ENCODE measurements at regions not wholly inside any gene's neighbourhood (a gene's known extent, or its start where the extent isn't known, plus 50 kb on each side); places are given as distances from the start of the nearest gene placed in this dataset.
A peak's percentile ranks its signal among the peaks of the same experiment; 100 is the strongest.
"Not testable (repeated sequence)": the region's sequence is repeated elsewhere in the genome, so short reads cannot be mapped to it uniquely, and the experiment has no call there.

- Mint-ChIP-seq H3K36me3 (peaks cover 0 to 8% of the 10 kb centered on the region in 2 donors), H3K27me3 (peaks cover 20 to 41% (median 29%) of the 10 kb centered on the region in 3 donors), H3K27ac (no peak overlapping the region), H3K4me1 (no peaks in the 10 kb centered on the region), H3K9me3 (peaks cover 0 to 8% (median 2%) of the 10 kb centered on the region in 7 donors), H3K4me3 (no peak overlapping the region)
- DNase-seq (no peak), ATAC-seq (ENCODE audit: low read depth in 2 of 2) (no peak)
Measured at GRCh38 chr17:62322313-62322712, 58.0 kb upstream of the EFCAB3 start.

DNA sequence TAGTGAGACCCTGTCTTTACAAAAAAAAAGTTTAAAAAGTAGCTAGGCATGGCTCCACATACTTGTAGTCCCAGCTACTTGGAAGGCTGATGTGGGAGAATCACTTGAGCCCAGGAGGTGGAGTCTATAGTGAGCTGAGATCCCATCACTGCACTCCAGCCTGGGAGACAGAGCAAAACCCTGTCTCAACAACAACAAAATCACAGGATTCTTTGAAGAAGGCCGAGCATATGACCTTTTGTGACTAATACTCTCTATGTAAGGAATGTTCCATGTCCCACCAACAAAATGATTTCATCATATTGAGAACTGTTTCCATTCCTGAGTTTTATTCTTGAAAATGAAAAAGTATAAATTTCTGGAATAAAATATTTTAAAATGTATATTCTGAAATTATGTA, 58.9 kb upstream of the EFCAB3 start:
- DNase-seq (no peak), ATAC-seq (ENCODE audit: low read depth in 2 of 2) (no peak)
- peaks cover 0 to 8% (median 2%) of the 10 kb centered on the region in 7 donors for H3K9me3 Mint-ChIP-seq
- no peaks in the 10 kb centered on the region for H3K4me1 Mint-ChIP-seq
- no peak overlapping the region for H3K4me3 Mint-ChIP-seq
- H3K36me3 Mint-ChIP-seq, result peaks cover 0 to 8% of the 10 kb centered on the region in 2 donors
- H3K27ac Mint-ChIP-seq, result no peak overlapping the region
- H3K27me3 Mint-ChIP-seq, result peaks cover 25 to 45% (median 34%) of the 10 kb centered on the region in 3 donors

- no peak for DNase-seq
- ATAC-seq (ENCODE audit: low read depth in 2 of 2), result no peak
- H3K9me3 Mint-ChIP-seq, result peaks cover 0 to 8% (median 0%) of the 10 kb centered on the region in 7 donors
- H3K27me3 Mint-ChIP-seq, result peaks cover 36 to 56% (median 50%) of the 10 kb centered on the region in 3 donors
- H3K4me1 Mint-ChIP-seq, result no peaks in the 10 kb centered on the region
- H3K36me3 Mint-ChIP-seq, result peaks cover 0 to 8% of the 10 kb centered on the region in 2 donors
- no peak overlapping the region for H3K27ac Mint-ChIP-seq
- H3K4me3 Mint-ChIP-seq, result no peak overlapping the region
Measured at GRCh38 chr17:62319846-62320245, 60.5 kb upstream of the EFCAB3 start.

- DNase-seq (no peak), ATAC-seq (ENCODE audit: low read depth in 2 of 2) (no peak)
- Mint-ChIP-seq H3K4me3 (no peak overlapping the region), H3K36me3 (no peaks in the 10 kb centered on the region), H3K27me3 (peaks cover 47 to 54% (median 52%) of the 10 kb centered on the region in 3 donors), H3K27ac (no peak overlapping the region), H3K9me3 (peaks cover 0 to 9% (median 0%) of the 10 kb centered on the region in 7 donors), H3K4me1 (no peaks in the 10 kb centered on the region)
Measured at GRCh38 chr17:62309396-62309795, 71.0 kb upstream of the EFCAB3 start.

GRCh38 chr17:62307196-62307595, 73.2 kb upstream of the EFCAB3 start:
- DNase-seq (no peak), ATAC-seq (ENCODE audit: low read depth in 2 of 2) (no peak)
- Mint-ChIP-seq H3K4me1 (no peaks in the 10 kb centered on the region), H3K4me3 (no peak overlapping the region), H3K27ac (no peak overlapping the region), H3K9me3 (peaks cover 0 to 9% (median 0%) of the 10 kb centered on the region in 7 donors), H3K36me3 (no peaks in the 10 kb centered on the region), H3K27me3 (peaks cover 49 to 50% (median 50%) of the 10 kb centered on the region in 3 donors)

DNA sequence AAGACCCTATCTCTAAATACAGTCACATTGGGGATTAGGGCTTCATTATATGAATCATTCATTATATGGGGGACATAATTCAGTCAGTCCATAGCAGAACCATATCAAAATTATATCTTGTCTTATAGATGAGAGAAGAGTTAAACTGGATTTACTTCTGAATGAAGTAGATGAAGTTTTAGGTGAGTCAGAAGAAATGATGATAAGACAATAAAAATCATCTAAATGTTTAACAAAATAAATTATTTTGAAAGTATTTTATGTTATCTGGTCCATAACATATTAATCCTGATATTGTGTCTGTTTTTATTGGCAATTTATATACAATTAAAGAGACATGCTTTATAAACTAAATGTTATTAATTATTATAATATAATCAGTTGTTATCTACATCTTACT, 76.9 kb upstream of the EFCAB3 start:
- H3K27me3 Mint-ChIP-seq, result peaks cover 31 to 38% (median 37%) of the 10 kb centered on the region in 3 donors

DNA sequence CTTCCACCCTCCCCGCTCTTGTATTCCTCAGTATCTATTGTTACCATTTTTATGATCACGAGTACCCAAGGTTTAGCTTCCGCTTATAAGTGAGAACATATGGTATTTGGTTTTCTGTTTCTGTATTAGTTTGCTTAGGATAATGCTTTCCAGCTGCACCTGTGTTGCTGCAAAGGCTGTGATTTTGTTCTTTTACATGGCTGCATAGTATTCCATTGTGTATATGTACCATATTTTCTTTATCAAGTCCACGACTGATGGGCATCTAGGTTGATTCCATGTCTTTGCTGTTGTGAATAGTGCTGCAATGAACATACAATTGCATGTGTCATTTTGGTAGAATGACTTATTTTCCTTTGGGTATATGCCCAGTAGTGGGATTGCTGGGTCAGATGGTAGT, 79.7 kb upstream of the EFCAB3 start:
- Mint-ChIP-seq H3K36me3 (no peaks in the 10 kb centered on the region), H3K27me3 (peaks cover 12 to 16% (median 16%) of the 10 kb centered on the region in 3 donors)
- ATAC-seq (ENCODE audit: low read depth in 2 of 2), result no peak

More for the DNA sequence above, 76.9 kb upstream of the EFCAB3 start:
- no peak overlapping the region for H3K27ac Mint-ChIP-seq
- no peaks in the 10 kb centered on the region for H3K4me1 Mint-ChIP-seq
- DNase-seq, result no peak
- H3K36me3 Mint-ChIP-seq, result no peaks in the 10 kb centered on the region
- no peak for ATAC-seq (ENCODE audit: low read depth in 2 of 2)
- no peak overlapping the region for H3K4me3 Mint-ChIP-seq
- peaks cover 0 to 19% (median 8%) of the 10 kb centered on the region in 7 donors for H3K9me3 Mint-ChIP-seq

GRCh38 chr17:62275290-62275689, 105.1 kb upstream of the EFCAB3 start:
- H3K27ac Mint-ChIP-seq; H3K27me3 Mint-ChIP-seq; H3K4me3 Mint-ChIP-seq; ATAC-seq (ENCODE audit: low read depth in 2 of 2); H3K4me1 Mint-ChIP-seq; H3K36me3 Mint-ChIP-seq; DNase-seq; H3K9me3 Mint-ChIP-seq: not testable (repeated sequence)

More for the DNA sequence above, 79.7 kb upstream of the EFCAB3 start:
- Mint-ChIP-seq H3K4me3 (no peak overlapping the region), H3K4me1 (no peaks in the 10 kb centered on the region), H3K9me3 (peaks cover 0 to 19% (median 8%) of the 10 kb centered on the region in 7 donors), H3K27ac (no peak overlapping the region)
- no peak for DNase-seq

- ATAC-seq (ENCODE audit: low read depth in 2 of 2); H3K27ac Mint-ChIP-seq; H3K4me1 Mint-ChIP-seq; H3K9me3 Mint-ChIP-seq; H3K36me3 Mint-ChIP-seq; H3K27me3 Mint-ChIP-seq; DNase-seq; H3K4me3 Mint-ChIP-seq: not testable (repeated sequence)
Measured at GRCh38 chr17:62268361-62268760, 112.0 kb upstream of the EFCAB3 start.

GRCh38 chr17:62264974-62265373, 115.4 kb upstream of the EFCAB3 start:
- not testable (repeated sequence) for ATAC-seq (ENCODE audit: low read depth in 2 of 2); H3K27ac Mint-ChIP-seq; DNase-seq; H3K36me3 Mint-ChIP-seq; H3K27me3 Mint-ChIP-seq; H3K9me3 Mint-ChIP-seq; H3K4me1 Mint-ChIP-seq; H3K4me3 Mint-ChIP-seq

DNA sequence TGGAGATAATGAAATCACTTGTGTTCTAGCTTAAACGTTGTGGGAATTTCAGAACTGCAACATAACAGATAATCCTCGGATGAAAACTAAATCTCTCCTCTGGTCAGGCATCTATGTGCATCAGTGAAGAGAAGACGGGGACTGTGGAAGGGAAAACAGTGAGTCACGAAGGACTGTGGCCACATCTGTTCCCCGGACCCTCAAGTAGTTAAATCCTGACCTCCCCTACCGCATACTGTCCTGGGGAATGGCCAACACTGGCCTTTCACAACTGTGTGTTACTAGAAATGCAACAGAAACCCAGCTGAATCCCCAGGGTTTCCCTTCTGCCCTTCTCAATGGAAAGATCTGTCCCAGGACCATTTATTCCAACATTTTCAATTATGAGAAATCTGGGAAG, 124.6 kb upstream of the EFCAB3 start:
- not testable (repeated sequence) for H3K4me1 Mint-ChIP-seq; H3K27me3 Mint-ChIP-seq; H3K4me3 Mint-ChIP-seq; ATAC-seq (ENCODE audit: low read depth in 2 of 2); H3K36me3 Mint-ChIP-seq; H3K9me3 Mint-ChIP-seq; H3K27ac Mint-ChIP-seq; DNase-seq

DNA sequence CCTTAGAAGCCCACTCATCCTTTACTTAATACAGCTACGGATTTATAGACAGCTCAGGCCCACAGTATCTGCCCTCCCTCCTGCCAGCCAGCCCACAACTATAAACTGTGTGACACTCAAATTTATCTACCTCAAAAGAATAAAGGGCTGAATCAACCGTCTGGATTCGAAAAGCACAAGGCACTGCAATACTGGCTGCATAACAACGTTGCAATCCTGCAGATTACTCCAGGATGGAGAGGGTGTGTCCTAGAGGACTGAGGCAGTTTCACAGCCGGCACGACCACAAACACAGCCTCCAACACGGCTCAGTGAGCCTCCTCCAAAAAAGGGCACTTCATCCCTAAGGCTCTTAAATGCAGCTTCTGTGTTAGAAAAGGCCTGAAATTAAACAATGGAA, 138.3 kb upstream of the EFCAB3 start:
- peaks cover 0 to 25% (median 19%) of the 10 kb centered on the region in 3 donors for H3K27me3 Mint-ChIP-seq
- DNase-seq; H3K9me3 Mint-ChIP-seq; H3K4me3 Mint-ChIP-seq; H3K4me1 Mint-ChIP-seq; H3K36me3 Mint-ChIP-seq; ATAC-seq (ENCODE audit: low read depth in 2 of 2): not testable (repeated sequence)
- H3K27ac Mint-ChIP-seq, result peak overlapping the region in 1 of 6 donors; percentile 14

DNA sequence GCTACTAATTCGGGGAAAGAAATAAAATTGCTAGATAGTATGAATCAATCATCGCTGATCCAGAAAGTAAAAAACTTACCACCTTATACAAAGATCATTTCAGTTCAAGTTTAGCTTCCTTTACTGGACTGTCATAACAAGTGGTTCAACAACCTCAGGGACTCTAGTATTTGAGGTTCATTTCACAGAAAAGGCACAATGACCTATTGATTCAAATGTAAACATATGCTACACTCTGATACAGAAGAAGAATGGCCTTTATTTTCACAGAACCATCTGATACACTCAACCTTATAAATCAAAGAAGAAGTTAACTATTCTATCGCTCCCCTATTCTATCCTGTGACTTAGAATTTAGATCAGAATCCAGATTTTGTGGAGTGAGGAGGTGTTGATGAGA, 140.8 kb upstream of the EFCAB3 start:
- H3K4me3 Mint-ChIP-seq; H3K27ac Mint-ChIP-seq; ATAC-seq (ENCODE audit: low read depth in 2 of 2); DNase-seq; H3K4me1 Mint-ChIP-seq; H3K36me3 Mint-ChIP-seq; H3K9me3 Mint-ChIP-seq: not testable (repeated sequence)
- H3K27me3 Mint-ChIP-seq, result peaks cover 0 to 26% (median 21%) of the 10 kb centered on the region in 3 donors

- not testable (repeated sequence) for H3K9me3 Mint-ChIP-seq; H3K4me3 Mint-ChIP-seq; ATAC-seq (ENCODE audit: low read depth in 2 of 2); DNase-seq; H3K27ac Mint-ChIP-seq; H3K4me1 Mint-ChIP-seq; H3K36me3 Mint-ChIP-seq
- peaks cover 0 to 23% (median 19%) of the 10 kb centered on the region in 3 donors for H3K27me3 Mint-ChIP-seq
Measured at GRCh38 chr17:62238551-62239338, 141.6 kb upstream of the EFCAB3 start.

Measured in naive B cell (primary cell).